Skeletal muscle tissue (tissue), 3 donors: ENCODE measurements at regions not wholly inside any gene's neighbourhood (a gene's known extent, or its start where the extent isn't known, plus 50 kb on each side); places are given as distances from the start of the nearest gene placed in this dataset.

Source experiments
- H3K27ac ChIP-seq: one replicate; pipeline ENCODE4 v1.7.0; 2013; ENCODE audit warnings: mild to moderate bottlenecking, low read depth, low read length, inconsistent platforms
- H3K27me3 ChIP-seq, 3 donors: one replicate each; pipeline ENCODE4 v1.7.0; 2013; ENCODE audit warnings: low read length in 3 of 3; ENCODE audit not compliant: control insufficient read depth in 3 of 3, insufficient read depth in 3 of 3
- H3K36me3 ChIP-seq, 3 donors: one replicate each; pipeline ENCODE4 v1.7.0; 2013; ENCODE audit warnings: low read length in 3 of 3; ENCODE audit not compliant: control insufficient read depth in 3 of 3, insufficient read depth in 3 of 3
- H3K4me1 ChIP-seq, 3 donors: one replicate each; pipeline ENCODE4 v1.7.0; 2013; ENCODE audit warnings: low read length in 3 of 3, mild to moderate bottlenecking in 3 of 3; ENCODE audit not compliant: control insufficient read depth in 3 of 3, insufficient read depth in 3 of 3
- H3K4me3 ChIP-seq, 3 donors: one replicate each; pipeline ENCODE4 v1.7.0; 2013; ENCODE audit warnings: low read length in 3 of 3
- H3K9ac ChIP-seq, 3 donors: one replicate each; pipeline ENCODE4 v1.7.0; 2013; ENCODE audit warnings: low read length in 3 of 3, mild to moderate bottlenecking in 3 of 3, moderate library complexity in 2 of 3, low read depth in 1 of 3
- H3K9me3 ChIP-seq, 3 donors: one replicate each; pipeline ENCODE4 v1.7.0; 2013; ENCODE audit warnings: low read length in 3 of 3; ENCODE audit not compliant: control insufficient read depth in 3 of 3
- donor health status: Osteomylitis.

DNA sequence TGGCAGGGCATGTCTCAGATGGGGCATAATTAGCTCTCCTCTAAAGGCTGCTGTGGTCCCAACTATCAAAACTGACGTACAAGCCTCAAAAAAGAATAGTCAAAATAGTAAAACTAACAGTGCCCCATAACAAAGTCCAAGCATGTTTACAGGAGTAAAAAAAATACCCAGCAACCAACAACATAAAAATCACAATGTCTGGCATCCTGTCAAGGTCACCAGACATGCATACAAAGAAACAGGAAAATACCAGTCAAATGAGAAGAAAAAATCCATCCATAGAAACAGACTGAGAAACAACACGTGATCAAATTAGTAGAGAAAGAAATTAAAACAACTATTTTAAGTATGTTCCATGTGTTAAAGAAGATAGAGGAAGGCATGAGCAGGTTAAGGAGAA is 131.2 kb upstream of the C14orf180 start:
- Histone ChIP-seq H3K27ac (no peak overlapping the region), H3K9ac (no peak overlapping the region), H3K9me3 (peaks cover 0 to 9% (median 4%) of the 10 kb centered on the region in 3 donors), H3K4me3 (no peak overlapping the region), H3K36me3 (no peaks in the 10 kb centered on the region), H3K27me3 (peaks cover 3 to 16% (median 14%) of the 10 kb centered on the region in 3 donors), H3K4me1 (no peaks in the 10 kb centered on the region)

GRCh38 chr14:104448721-104449120 is 130.8 kb upstream of the C14orf180 start:
- no peak overlapping the region for H3K27ac ChIP-seq
- no peaks in the 10 kb centered on the region for H3K4me1 ChIP-seq
- H3K4me3 ChIP-seq, result no peak overlapping the region
- no peak overlapping the region for H3K9ac ChIP-seq
- no peaks in the 10 kb centered on the region for H3K36me3 ChIP-seq
- peaks cover 0 to 9% (median 4%) of the 10 kb centered on the region in 3 donors for H3K9me3 ChIP-seq
- H3K27me3 ChIP-seq, result peaks cover 3 to 16% (median 14%) of the 10 kb centered on the region in 3 donors

- peaks cover 3 to 19% (median 12%) of the 10 kb centered on the region in 3 donors for H3K27me3 ChIP-seq
- H3K4me3 ChIP-seq, result no peak overlapping the region
- H3K36me3 ChIP-seq, result no peaks in the 10 kb centered on the region
- peaks cover 0 to 9% (median 4%) of the 10 kb centered on the region in 3 donors for H3K9me3 ChIP-seq
- no peak overlapping the region for H3K27ac ChIP-seq
- no peak overlapping the region for H3K9ac ChIP-seq
- no peaks in the 10 kb centered on the region for H3K4me1 ChIP-seq
Observed at GRCh38 chr14:104450811-104451401, 128.7 kb upstream of the C14orf180 start.

GRCh38 chr14:104451474-104451873 is 128.1 kb upstream of the C14orf180 start:
- no peaks in the 10 kb centered on the region for H3K36me3 ChIP-seq
- H3K27me3 ChIP-seq, result peaks cover 0 to 17% (median 7%) of the 10 kb centered on the region in 3 donors
- H3K9me3 ChIP-seq, result peaks cover 0 to 9% (median 4%) of the 10 kb centered on the region in 3 donors
- no peak overlapping the region for H3K9ac ChIP-seq
- no peaks in the 10 kb centered on the region for H3K4me1 ChIP-seq
- no peak overlapping the region for H3K27ac ChIP-seq
- no peak overlapping the region for H3K4me3 ChIP-seq

- Histone ChIP-seq H3K9ac (no peak overlapping the region), H3K9me3 (no peaks in the 10 kb centered on the region), H3K4me3 (no peak overlapping the region), H3K27me3 (peaks cover 22 to 48% (median 31%) of the 10 kb centered on the region in 3 donors), H3K4me1 (peaks cover 0 to 7% (median 3%) of the 10 kb centered on the region in 3 donors), H3K27ac (no peak overlapping the region), H3K36me3 (no peaks in the 10 kb centered on the region)
Observed at GRCh38 chr14:104458845-104459244, 120.7 kb upstream of the C14orf180 start.

GRCh38 chr14:104460791-104461651 is 118.5 kb upstream of the C14orf180 start:
- Histone ChIP-seq H3K4me1 (peaks cover 0 to 7% (median 3%) of the 10 kb centered on the region in 3 donors), H3K27me3 (peaks cover 39 to 53% (median 47%) of the 10 kb centered on the region in 3 donors), H3K36me3 (no peaks in the 10 kb centered on the region), H3K9me3 (no peaks in the 10 kb centered on the region), H3K4me3 (no peak overlapping the region), H3K9ac (no peak overlapping the region), H3K27ac (no peak overlapping the region)

- H3K36me3 ChIP-seq, result no peaks in the 10 kb centered on the region
- no peak overlapping the region for H3K4me3 ChIP-seq
- H3K9ac ChIP-seq, result no peak overlapping the region
- peaks cover 43 to 53% (median 48%) of the 10 kb centered on the region in 3 donors for H3K27me3 ChIP-seq
- peaks cover 0 to 7% (median 3%) of the 10 kb centered on the region in 3 donors for H3K4me1 ChIP-seq
- no peak overlapping the region for H3K27ac ChIP-seq
- no peaks in the 10 kb centered on the region for H3K9me3 ChIP-seq
Observed at GRCh38 chr14:104461676-104462449, 117.7 kb upstream of the C14orf180 start.

- Histone ChIP-seq H3K9ac (no peak overlapping the region), H3K4me3 (no peak overlapping the region), H3K27me3 (peaks cover 45 to 53% (median 48%) of the 10 kb centered on the region in 3 donors), H3K36me3 (no peaks in the 10 kb centered on the region), H3K9me3 (no peaks in the 10 kb centered on the region), H3K27ac (no peak overlapping the region), H3K4me1 (peaks cover 0 to 7% (median 3%) of the 10 kb centered on the region in 3 donors)
Observed at GRCh38 chr14:104462651-104463630, 116.6 kb upstream of the C14orf180 start.

- Histone ChIP-seq H3K27me3 (peaks cover 43 to 47% (median 45%) of the 10 kb centered on the region in 3 donors), H3K9me3 (no peaks in the 10 kb centered on the region), H3K4me1 (peaks cover 0 to 7% (median 3%) of the 10 kb centered on the region in 3 donors), H3K9ac (no peak overlapping the region), H3K27ac (no peak overlapping the region), H3K36me3 (no peaks in the 10 kb centered on the region), H3K4me3 (no peak overlapping the region)
Observed at GRCh38 chr14:104464907-104465306, 114.7 kb upstream of the C14orf180 start.
